ENCODE measurements at regions not wholly inside any gene's neighbourhood (a gene's known extent, or its start where the extent isn't known, plus 50 kb on each side); places are given as distances from the start of the nearest gene placed in this dataset.
A peak's percentile ranks its signal among the peaks of the same experiment; 100 is the strongest.

DNA sequence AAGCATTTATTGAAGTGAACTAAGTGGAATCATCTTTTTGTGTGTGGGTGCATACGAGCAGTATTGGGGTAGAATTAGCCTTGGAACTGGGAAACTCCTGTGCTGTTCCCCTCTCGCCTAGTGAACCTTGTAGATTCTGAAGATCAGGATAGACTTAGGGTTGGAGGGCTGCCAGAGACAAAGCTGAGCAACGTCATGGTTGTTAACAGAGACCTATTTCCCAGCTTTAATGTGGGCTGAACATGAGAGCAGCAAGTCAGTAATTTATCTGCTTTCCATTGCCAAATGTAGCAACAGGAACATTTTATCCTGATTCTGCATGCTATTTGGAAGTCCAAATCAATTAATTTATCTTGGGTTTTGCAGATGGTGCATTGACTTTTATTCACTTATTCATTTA, 246.6 kb downstream of the IL20RB start:
- DNase-seq (ENCODE audit: low spot score), result no peak

DNA sequence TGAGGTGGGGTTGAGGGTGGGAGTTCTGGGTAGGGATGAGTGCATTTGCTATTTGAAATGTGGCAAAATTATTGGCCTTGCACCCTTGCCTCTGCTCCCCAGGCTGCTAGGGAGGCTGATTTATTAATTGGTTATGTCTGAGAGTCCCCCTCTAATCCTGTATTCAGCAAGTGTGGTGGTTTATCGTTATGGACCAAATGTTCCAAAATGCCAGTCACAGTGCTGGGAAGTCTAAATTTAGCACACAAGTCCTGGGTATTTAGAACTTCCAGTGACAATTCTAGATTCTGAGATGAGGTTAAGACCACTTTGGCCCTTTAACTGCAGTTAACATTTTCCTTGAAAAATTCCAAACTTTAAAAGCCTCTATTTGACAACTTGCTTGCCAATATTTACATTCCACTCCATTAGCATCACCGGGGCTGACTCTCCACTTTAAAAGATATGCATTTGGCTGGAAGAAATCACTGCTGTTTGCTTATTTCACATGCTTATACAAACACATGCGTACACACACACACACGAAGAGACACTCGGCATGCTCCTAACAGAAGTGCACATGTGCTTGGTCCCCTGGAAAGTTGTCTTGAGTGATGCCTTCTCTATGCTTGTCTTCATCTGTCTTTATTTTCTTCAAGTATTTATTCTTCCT, 247.7 kb downstream of the IL20RB start:
- DNase-seq (ENCODE audit: low spot score), result peak; percentile 6

DNA sequence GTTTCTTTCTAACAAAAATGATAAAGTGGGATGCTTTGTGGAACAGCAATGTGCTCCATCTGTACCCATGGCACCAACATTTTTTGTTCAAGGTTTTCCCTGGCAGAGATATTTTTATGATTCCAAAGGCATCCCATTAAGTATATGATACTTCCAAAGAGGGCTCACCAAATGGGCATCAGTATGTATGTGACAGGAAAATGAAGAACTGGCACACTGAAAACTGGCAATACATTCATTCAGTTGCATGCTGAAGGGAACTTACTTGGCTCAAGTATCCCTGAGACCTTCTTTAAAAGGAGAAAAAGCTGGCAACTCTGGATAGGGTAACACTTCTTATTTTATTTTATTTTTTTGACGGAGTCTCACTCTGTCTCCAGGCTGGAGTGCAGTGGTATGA, 249.8 kb downstream of the IL20RB start:
- no peak for DNase-seq (ENCODE audit: low spot score)

DNA sequence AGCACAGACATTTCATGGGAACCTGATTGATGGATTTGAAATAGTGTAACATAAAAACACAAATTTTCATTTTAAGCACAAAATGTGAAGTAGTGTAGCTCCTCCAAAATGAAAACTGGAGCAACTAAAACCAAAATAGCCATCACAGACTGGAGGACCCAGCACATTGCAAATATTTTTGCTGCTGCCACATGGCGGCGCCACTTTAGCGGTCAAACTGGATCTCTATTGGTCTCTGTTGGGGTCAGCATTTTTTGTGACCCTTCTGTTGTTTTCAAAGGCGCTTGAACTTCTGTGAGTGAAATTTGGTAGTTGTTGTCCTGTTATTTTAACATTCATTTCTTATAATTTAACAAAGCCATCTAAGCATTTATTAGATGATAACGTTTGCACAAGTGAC, 259.9 kb downstream of the IL20RB start:
- DNase-seq (ENCODE audit: low spot score), result no peak

DNA sequence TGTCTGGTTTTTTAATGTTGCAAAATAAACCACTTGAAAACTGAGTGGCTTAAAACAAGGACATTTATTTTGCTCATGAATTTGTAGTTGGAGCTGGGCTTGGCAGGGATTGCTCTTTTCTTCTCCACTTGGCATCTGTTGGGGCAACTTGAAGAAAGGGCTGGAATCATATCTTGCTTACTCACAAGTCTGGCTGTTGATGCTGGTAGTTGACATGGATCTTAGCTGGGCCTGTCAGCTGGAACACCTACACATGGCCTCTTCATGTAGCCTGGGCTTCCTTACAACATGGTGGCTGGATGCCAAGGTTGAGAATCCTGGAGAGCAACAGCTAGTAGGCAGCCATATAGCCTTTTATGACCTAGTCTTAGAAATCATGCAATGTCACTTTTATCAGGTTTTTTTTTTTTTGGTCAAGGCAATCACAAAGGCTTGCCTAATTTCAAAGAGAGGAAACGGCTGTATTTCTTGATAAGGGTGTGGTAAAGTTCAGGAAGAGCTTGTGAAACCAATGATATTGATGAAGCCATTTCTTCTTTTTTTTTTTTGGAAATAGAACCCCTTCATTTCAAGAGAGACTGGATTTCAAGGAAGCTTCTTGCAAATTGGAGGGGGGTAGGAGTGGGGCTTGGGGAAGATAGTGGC, 262.1 kb downstream of the IL20RB start:
- no peak for DNase-seq (ENCODE audit: low spot score)

DNA sequence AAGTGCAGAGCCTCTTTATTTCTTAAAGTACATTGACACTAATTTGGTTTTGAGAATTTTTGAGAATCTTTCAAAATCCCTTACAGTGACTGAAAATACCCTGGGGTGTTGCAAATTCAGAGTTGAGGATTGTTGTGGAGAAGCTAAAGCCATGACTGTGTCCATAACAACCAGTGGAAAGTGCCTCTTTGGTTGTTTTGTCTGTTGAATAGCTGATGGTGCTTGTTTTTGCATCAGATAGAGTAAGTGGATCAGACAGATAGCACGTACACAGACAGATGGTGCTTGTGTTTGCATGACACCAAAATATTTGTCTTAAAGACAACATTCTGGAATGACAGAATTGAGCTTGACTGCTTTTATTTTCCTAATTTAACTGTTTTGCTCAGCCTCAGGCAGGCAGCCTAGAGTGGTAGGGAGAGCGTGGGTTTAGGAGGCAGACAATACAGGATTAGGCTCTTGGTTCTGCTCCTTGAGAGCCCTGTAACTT, 265.0 kb downstream of the IL20RB start:
- DNase-seq (ENCODE audit: low spot score), result no peak

DNA sequence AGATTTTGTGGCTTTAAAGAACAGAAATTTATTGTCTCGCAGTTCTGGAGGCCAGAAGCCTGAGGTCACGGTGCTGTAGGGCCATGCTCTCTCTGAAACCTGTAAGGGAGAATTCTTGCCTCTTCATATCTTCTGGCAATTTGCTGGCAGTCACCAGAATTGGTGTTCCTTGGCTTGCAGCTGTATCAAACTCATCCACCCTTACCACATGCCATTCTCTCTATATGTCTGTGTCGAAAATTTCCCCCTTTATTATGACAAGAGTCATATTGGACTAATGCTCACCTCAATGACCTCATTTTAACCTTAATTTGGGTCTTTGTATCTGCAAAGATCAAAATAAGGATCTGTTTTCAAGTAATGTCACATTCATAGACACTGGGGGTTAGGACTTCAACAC, 266.7 kb downstream of the IL20RB start:
- no peak for DNase-seq (ENCODE audit: low spot score)

DNA sequence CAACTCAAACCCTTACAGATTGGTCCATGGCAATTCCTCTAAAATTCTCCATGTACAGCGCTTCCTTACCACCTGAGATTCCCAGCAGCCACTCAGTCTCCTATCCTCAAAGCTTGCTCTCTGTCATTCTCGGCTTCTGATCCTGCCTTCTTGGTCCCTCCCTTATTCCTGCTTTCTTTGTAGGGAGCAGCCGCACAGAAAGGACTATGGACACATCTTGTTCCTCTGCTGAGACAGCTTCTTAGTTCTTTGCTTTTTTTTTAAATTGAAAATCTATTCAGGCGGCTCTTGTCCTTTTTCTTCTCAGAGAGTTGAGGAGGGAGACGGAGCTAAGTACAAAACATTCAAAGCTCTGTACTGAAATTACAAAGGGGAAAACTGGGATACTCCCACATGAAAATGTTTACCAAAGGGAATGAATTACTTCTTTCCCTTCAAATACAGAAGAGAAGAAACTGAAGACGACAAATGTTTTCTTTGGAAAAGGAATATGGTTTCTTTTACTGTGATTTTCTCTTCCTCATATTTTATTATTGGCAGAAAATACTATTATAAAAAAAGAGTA, 285.1 kb downstream of the IL20RB start:
- DNase-seq (ENCODE audit: low spot score), result no peak

DNA sequence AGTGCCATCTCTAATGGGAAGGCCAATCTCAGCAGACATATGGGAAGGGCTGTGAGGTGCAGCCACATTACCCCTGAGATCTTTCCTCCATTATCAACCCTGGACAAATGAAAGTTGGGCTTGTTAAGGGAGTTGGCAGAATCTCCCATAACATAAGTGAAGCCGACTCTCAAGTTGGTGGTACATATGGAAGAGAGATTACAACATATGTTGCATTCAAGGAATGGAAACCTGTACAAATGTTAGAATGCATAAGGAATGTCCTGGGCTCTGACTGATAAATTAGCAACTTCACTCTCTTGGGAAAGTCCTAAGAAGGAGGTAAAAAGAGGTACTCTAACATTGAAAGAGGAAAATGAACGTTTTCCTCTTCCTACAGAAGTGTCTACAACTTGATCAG, 288.7 kb downstream of the IL20RB start:
- no peak for DNase-seq (ENCODE audit: low spot score)

DNA sequence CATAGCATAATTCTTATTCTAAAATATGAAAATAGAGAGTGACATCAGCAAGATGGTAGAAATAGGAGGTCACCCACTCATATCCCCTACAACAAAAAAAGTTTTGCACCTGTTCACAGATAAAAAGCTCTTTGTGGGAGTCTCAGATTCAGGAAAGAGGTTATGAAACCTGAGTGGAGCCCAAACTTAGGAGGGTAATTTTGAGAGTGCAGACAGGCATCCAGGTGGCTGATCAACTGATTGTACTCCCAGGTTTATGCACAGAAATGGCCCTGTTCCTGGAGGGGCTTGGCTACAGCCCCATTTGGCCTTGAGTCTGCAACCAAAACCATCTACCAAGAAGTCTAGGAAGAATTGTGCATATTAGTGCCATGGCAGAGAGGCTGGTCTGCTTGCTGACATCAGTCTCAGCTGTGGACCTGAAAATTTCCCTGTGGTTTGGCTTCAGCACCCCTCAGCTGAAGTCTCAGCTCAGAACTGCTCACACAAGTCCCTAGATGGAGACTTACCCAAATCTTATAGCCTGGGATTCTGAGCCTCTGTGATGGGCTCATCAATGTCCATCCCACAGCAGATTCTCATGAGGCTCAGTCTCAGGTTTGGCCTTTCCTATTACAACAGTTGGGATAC, 291.6 kb downstream of the IL20RB start:
- DNase-seq (ENCODE audit: low spot score), result no peak

DNA sequence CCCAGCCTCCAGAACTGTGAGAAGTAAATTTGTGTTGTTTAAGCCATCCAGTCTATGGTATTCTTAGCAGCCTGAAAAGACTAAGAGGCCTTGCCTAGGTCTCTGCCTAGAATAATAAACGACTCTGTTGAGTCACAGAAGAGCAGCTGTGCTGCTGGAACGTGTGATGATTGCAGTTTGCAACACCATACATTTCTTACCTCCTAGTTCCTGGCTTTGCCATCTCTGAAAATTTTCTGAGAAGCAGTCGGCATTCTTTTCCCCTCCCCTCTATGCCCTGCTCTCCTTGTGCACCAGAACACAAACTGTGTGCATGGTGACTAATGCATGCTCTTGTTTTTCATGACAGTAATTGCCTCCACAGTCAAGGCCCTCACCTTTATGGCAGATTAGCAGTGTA, 301.3 kb downstream of the IL20RB start:
- no peak for DNase-seq (ENCODE audit: low spot score)

DNA sequence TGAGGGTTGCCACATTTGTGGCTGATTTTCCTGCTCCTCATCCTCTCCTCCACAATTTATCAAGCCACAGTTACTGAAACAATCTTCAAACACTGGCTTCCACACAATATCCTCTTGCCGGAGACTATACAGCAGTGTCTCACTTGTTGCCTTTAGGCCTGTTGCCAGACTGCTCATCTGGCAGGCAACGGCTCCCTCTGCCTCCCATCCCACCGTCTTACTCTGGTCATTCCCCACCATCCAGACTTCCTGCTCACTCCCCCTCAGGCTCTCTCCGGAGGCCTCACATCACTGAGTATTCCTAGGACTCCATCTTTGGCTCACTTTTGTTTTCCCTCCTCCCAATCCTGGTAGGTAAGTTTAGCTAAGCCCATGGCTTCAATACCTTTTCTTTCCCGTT, 301.9 kb downstream of the IL20RB start:
- DNase-seq (ENCODE audit: low spot score), result no peak

DNA sequence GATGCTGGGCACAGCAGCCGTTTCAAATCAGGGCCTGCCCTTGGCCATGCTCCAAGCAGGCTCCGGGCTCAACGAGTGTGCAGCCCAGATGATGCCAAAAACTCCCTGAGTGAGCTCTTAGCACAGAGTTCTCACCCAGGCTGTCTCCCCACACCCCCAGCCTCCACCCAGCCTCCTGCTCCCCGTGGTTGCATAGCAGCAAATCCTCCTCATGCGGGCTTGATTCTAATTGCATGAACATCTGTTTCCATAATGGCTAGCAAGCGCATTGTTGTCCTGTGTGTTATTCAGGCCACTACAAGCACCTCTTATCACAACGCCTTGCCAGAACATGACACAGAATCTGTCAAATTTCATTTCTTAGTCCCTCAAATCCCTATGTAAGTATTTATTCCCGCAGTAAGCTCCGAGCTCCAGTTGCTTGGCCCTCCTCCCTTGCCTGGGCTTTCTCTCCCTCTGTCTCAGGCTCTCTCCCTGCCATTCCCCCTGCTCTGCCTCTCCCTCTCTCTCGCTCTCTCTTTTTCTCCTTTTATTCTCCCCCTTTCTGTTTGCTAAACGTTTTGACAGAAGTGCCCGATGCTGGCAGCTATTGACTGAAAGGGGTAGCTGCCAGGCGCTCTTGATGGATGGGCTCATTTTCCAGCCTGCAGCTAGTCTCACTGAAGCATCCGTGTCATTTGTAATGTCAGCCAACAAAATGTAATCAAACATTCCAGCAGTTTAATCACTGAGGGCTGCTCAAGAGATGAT, 306.5 kb downstream of the IL20RB start:
- DNase-seq (ENCODE audit: low spot score), result no peak

DNA sequence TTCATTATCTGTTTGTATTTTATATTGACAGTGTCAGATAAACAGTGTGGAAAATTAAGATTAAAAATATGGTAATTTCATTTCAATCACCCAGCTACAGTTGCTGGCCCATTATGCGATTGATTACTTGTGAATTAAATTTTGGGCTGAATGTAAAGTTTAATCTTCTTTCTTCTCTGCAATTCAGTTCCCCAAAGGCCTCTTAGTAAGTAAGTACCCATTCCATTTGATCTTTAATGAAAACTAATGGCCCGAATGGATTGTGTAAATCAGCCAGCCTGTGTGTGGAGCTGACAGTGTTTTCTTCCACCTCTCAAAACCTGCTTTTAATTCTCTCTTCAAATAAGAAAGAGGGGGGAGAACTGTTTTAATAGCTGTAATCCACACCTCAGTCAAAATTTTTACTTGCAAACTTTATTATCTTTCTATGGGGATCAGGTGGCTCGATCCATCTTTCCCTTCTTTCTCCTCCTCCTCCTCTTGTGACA, 307.1 kb downstream of the IL20RB start:
- no peak for DNase-seq (ENCODE audit: low spot score)

DNA sequence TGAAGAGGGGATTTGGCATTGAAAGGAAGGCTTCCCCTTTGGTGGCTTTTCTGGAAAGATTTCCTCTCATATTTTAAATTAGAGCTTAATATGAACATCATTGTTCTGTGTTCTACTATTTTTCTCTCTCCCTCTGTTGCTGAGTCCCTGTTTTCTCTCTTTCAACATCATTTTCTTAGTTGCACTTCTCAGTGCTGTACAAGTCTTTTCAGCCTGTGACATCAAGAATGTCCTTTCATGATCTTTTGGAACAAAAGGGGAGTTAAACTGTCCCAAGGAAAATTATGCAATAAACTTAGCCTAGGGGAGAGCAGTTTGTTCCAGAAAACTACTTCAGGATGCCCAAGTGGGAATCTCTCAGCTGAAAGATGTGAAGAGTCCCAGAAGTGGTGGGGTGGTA, 325.1 kb downstream of the IL20RB start:
- no peak for DNase-seq (ENCODE audit: low spot score)

DNA sequence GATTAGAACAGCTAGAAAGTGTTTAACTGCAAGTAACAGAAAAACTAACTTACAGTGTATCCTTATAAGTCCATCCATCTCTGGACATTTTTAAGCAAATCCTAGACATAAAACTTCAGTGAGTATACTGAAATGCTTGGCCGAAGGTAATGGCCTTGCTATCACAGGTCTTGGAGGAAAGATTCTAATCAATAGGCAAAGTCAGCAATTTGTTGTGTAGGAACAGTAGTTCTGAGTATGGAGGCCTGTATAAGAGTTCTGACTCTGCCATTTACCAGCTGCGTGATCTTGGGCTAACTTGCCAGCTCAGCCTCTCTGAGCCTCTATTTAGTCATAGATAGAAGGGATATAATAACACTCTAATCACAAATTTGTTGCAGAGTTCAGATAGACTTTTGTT, 328.1 kb downstream of the IL20RB start:
- DNase-seq (ENCODE audit: low spot score), result no peak

DNA sequence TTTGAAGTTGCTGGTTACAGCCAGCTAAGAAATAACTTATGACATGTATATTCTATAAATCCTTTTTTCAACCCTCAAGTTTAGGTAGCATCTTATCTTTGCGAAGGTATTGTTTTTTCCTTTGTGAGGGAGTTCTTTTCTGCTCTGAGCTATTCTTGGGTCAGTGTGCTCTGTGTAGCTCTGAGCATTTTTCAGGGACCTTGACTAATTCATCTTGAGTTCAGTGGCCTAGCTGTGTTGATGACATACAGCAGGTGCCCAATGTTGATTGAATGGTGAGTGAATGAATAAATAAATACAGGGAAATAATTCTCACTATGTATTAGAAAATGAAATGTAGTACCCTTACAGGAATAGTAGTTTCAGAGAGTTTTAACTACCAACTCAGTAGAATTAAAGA, 335.3 kb downstream of the IL20RB start:
- DNase-seq (ENCODE audit: low spot score), result no peak

DNA sequence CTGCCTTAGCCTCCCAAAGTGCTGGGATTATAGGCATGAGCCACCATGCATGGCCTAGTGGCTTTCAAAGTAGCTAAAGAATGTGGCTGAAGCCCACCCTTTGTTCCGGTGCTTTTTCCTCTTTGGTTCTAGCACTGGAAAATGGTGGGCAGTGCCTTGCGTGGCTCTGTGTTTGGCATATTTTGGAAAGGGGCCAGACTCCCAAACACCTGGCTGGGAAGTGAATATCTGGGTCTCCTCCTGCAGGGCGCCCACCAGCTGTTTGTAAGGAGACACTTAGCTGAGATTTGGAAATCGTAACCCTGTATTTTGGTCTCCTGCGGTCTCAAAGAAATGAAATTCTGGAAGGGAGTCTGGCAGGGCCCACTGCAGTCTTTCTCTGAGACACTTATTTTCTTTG, 336.4 kb downstream of the IL20RB start:
- DNase-seq (ENCODE audit: low spot score), result no peak

DNA sequence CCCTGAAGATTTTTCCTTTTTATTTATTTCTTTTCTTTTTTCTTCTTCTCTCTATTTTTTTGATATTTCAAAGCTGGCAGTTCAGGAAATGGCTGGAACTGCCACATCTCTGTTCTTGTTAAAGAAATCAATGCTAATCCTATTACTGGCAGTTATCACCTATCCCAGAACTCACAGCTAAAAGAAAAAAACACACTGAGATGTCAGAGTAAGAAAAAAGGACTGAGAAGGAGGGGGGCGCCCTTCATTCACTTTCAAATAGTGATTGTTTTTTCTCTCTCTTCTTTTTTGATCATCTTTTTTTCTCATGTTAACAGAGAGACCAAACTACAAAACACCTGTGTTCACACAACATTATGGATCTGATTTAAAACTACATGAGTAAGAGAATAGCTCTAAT, 337.1 kb downstream of the IL20RB start:
- DNase-seq (ENCODE audit: low spot score), result no peak

DNA sequence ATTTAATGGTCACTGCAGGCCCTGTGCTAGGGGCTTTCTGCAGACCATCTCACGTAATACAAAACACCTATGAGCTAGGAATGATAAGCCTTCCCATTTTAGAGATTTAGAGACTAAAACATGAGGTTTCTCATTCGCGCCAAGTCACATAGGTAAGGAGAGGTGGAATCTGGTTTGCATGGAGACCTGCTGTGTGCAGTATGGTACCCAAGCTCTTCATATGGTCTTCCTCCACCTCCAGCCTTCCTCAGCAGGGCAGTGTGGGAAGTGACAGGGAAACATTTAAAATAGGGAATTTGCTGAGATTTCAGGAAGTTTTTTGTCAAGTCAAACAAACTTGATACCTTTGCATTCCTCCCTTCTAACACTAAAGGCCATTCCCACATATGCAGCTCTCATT, 337.6 kb downstream of the IL20RB start:
- DNase-seq (ENCODE audit: low spot score), result no peak

DNA sequence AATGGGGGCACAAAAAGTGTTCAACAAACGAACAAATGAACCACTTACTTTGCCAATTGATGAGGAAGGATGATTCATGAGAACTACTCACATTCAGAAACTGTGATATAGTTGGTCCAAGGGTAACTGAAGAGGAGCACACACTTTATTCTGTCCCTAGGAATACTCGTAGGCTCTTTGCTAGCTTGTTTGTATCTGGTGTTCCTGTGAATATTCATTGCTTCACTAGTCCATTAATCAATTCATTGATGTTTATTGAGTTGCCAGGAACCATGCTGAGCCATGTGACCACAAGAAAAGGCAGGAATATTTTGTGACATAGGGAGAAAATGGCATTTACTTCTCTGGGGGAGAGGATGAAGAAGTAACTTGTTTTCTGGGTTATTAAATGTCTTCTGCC, 338.3 kb downstream of the IL20RB start:
- DNase-seq (ENCODE audit: low spot score), result no peak

DNA sequence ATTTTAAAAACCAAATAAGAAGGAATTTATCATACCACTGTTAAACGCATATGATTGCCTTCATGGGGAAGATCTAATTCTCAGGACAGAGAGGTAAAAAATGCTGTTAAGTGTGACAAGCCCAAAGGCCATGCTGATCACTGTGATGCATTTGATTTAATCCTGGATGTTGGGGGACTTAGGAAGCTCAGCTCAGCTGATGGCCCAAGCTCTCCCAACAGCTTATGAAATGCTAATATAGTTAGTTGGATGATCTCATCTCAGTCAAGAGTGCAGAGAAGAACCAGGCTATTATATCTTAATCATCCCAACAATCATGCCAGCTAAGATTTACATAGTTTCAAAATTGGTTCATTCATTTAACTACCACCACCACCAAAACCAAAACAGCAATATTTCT, 340.0 kb downstream of the IL20RB start:
- no peak for DNase-seq (ENCODE audit: low spot score)

Data from AG08396 (cell line).